ENCODE measurements at regions not wholly inside any gene's neighbourhood (a gene's known extent, or its start where the extent isn't known, plus 50 kb on each side); places are given as distances from the start of the nearest gene placed in this dataset.

- no peak for DNase-seq
- Histone ChIP-seq H3K27ac (no peak overlapping the region), H3K4me1 (no peaks in the 10 kb centered on the region), H3K27me3 (no peaks in the 10 kb centered on the region), H3K36me3 (ENCODE audit: low read depth, missing control alignments) (no peaks in the 10 kb centered on the region), H3K4me3 (no peak overlapping the region), H3K9me3 (no peaks in the 10 kb centered on the region)
- TF ChIP-seq POLR2A (IDR thresholded peaks at IDR 0.05) (no peak), CTCF (IDR thresholded peaks at IDR 0.05) (no peak)
- intact Hi-C loops (cut with DNase I; ENCODE audit: low total_unique reads) = no loop called here
- 92 to 95% methylated on average over 2 of the region's 2 CpGs for WGBS, 2 donors
These were observed 134.5 kb downstream of the UCHL1 start for GRCh38 chr4:41391271-41391670.

- Histone ChIP-seq H3K4me3 (no peak overlapping the region), H3K27ac (no peak overlapping the region), H3K9me3 (no peaks in the 10 kb centered on the region), H3K27me3 (no peaks in the 10 kb centered on the region), H3K36me3 (ENCODE audit: low read depth, missing control alignments) (no peaks in the 10 kb centered on the region), H3K4me1 (no peaks in the 10 kb centered on the region)
- DNase-seq = no peak
- 78 to 86% methylated on average over 2 of the region's 2 CpGs for WGBS, 2 donors
- intact Hi-C loops (cut with DNase I; ENCODE audit: low total_unique reads) = no loop called here
- TF ChIP-seq POLR2A (IDR thresholded peaks at IDR 0.05) (no peak), CTCF (IDR thresholded peaks at IDR 0.05) (no peak)
These were observed 137.8 kb downstream of the UCHL1 start for GRCh38 chr4:41394481-41394894.

GRCh38 chr4:41396214-41396613, 139.5 kb downstream of the UCHL1 start:
- Histone ChIP-seq H3K27ac (no peak overlapping the region), H3K4me3 (no peak overlapping the region), H3K36me3 (ENCODE audit: low read depth, missing control alignments) (no peaks in the 10 kb centered on the region), H3K4me1 (no peaks in the 10 kb centered on the region), H3K9me3 (no peaks in the 10 kb centered on the region), H3K27me3 (no peaks in the 10 kb centered on the region)
- TF ChIP-seq POLR2A (IDR thresholded peaks at IDR 0.05) (no peak), CTCF (IDR thresholded peaks at IDR 0.05) (no peak)
- intact Hi-C loops (cut with DNase I; ENCODE audit: low total_unique reads) = no loop called here
- whole genome bisulfite sequencing, 2 donors = 82 to 90% methylated on average over 2 of the region's 2 CpGs
- DNase-seq = no peak

GRCh38 chr4:41396869-41397268, 140.1 kb downstream of the UCHL1 start:
- no peak overlapping the region for H3K27ac ChIP-seq
- no peak for DNase-seq
- no peaks in the 10 kb centered on the region for H3K9me3 ChIP-seq
- H3K4me1 ChIP-seq = no peaks in the 10 kb centered on the region
- no peak overlapping the region for H3K4me3 ChIP-seq
- WGBS, 2 donors = 79 to 81% methylated on average over 2 of the region's 2 CpGs
- intact Hi-C loops (cut with DNase I; ENCODE audit: low total_unique reads) = no loop called here
- H3K36me3 ChIP-seq (ENCODE audit: low read depth, missing control alignments) = no peaks in the 10 kb centered on the region
- no peaks in the 10 kb centered on the region for H3K27me3 ChIP-seq
- TF ChIP-seq CTCF (IDR thresholded peaks at IDR 0.05) (no peak), POLR2A (IDR thresholded peaks at IDR 0.05) (no peak)

- no peaks in the 10 kb centered on the region for H3K9me3 ChIP-seq
- no peak overlapping the region for H3K27ac ChIP-seq
- no peaks in the 10 kb centered on the region for H3K4me1 ChIP-seq
- no peaks in the 10 kb centered on the region for H3K36me3 ChIP-seq (ENCODE audit: low read depth, missing control alignments)
- WGBS, 2 donors = 92 to 94% methylated on average over 1 of the region's 1 CpG
- H3K4me3 ChIP-seq = no peak overlapping the region
- no peak for TF ChIP-seq POLR2A (IDR thresholded peaks at IDR 0.05)
- no peak for TF ChIP-seq CTCF (IDR thresholded peaks at IDR 0.05)
- no peak for DNase-seq
- intact Hi-C loops (cut with DNase I; ENCODE audit: low total_unique reads) = no loop called here
- no peaks in the 10 kb centered on the region for H3K27me3 ChIP-seq
These were observed 138.7 kb upstream of the LIMCH1 start for GRCh38 chr4:41399231-41399630.
